GM19324 (cell line): ENCODE measurements at regions not wholly inside any gene's neighbourhood (a gene's known extent, or its start where the extent isn't known, plus 50 kb on each side); places are given as distances from the start of the nearest gene placed in this dataset.

Experiments used
- ATAC-seq: cut with Tn5 transposase; IDR thresholded peaks from one replicate; pipeline ENCODE4 v1.9.1; 2021; ENCODE audit warnings: mild to moderate bottlenecking, moderate library complexity; ENCODE audit not compliant: unreplicated experiment, low FRiP score

DNA sequence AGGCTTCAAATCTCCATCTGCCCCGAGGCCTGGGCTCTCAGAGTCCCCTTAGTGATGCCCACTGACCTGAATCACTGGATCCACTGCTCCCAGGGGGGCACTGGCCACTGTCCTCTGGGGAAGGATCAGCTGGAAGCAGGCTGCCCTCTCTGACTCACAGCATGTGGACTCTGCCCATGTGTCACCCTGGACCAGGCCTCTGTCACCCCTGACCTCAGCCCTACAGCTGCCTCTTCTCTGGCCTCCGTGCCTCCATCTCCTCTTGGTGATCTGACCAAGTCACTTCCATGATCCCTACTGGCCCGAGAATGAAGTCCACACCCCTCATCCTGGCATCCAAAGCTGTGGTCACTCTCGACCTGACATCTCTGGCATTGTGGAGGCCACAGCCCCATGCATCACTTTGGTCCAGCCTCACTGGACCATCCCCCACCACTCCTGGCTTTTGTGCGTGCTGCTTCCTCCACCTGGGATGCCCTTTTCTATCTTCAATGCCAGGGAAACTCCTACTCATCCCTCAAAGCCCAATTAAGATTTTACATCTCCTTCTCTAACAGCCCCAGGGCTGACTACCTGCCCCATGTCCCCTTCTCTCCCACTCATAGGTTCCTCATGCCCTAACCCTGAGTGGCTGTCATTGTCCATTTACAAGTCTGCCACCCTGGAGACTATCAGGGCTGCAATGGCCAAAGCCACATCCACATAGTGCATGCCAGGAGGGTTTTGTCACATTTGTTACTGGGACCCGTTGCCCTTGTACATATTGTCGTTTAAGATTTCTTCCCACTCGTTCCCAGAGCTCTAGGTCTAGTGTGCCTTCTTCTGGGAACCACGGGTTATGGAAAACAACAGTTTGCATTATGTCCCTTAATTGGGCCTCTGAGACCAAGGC is 685.0 kb downstream of the MATN1 start:
- ATAC-seq, result no peak

DNA sequence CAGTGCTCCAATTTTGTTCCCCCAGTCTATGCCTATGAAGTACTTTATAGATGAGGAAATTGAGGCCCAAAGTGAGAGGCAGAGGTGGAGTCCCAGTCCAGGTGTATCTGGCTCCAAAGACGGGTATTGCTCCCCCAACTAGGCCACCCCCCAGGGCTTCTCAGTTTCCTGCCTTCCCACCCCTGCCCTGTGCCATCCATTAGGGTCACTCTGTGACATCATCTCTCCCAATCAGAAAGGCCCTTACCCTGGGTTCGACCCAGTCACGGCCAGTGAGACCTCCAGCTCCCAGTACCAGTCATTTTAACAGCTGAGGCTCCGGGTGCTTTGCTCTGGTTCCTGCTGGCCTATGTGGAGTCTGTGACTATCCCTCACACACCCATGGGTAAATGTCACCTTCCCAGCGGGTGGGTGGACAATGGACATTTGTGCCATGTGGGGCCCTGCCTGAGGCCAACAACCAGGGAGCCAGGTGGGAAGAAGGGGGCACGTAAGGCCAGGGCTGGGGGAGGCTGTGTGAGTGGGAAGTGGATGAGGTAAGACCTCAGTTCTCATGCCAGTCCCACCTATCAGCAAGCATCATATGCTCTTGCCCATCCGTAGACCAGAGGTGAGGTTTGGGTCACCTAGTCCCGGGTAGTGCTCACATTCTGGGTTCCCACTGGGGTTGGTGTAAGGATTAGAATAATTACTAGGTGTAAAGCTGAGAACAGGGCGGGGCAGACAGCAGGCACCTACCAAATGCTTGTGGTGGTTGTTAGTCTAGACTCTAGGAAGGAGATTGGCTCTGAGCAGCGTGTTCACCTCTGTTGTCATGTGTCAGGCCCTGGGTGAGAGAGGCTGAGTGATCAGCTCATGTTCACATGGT is 685.9 kb downstream of the MATN1 start:
- ATAC-seq, result no peak

DNA sequence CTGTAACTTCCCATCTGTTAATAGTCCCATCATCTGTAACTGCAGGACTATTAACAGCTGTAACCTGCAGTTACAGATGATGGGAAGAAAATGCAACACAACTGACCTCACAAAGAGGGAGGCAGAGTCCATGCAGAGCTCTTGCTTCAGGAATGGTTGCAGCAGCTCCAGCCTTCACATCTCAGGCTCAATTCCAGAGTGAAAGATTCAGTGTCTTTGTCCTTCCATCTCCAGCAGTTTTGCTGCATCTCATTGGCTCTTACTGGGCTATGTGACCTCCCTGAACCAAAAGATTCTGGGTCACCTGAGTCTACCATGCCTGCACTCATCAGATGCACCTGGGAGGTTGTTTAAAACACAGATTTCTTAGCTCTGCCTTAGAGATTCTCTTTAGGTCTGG is 686.7 kb downstream of the MATN1 start:
- ATAC-seq, result no peak

- no peak for ATAC-seq
Measured at GRCh38 chr1:30036229-30036547, 687.2 kb downstream of the MATN1 start.

DNA sequence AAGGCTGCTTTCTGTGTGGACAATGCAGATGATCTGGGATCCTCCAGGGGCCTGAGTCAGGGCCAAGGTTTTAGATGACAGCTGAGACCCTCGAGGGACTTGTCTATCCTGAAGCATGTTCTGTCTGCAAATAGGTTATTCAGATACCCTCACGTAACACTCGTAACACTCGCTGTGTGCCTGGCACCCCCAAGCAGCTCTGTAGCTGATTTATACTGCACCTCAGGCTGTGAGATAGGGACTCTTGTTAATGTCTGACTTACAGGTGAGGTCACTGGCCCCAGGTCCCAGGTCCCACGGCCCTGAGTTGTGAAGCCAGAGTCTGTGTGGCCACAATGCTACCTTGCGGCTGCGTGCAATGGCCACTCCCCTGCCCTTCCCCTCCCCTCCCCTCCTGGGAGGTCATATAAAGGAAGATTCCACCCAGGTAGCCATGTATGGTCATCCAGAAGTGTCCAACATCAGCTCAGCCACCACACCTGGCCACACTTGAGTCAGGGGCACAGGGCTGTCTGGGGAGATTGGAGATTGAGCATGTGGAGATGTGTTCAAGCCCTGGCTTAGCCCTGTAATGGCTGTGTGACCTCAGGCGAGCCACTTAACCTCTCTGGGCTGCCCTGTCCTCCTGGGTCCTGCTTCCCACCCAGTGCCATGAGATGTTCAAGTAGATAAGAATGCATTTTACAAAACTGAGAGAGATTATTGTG is 687.7 kb downstream of the MATN1 start:
- ATAC-seq, result no peak

- no peak for ATAC-seq
Measured at GRCh38 chr1:30034627-30035521, 688.5 kb downstream of the MATN1 start.

DNA sequence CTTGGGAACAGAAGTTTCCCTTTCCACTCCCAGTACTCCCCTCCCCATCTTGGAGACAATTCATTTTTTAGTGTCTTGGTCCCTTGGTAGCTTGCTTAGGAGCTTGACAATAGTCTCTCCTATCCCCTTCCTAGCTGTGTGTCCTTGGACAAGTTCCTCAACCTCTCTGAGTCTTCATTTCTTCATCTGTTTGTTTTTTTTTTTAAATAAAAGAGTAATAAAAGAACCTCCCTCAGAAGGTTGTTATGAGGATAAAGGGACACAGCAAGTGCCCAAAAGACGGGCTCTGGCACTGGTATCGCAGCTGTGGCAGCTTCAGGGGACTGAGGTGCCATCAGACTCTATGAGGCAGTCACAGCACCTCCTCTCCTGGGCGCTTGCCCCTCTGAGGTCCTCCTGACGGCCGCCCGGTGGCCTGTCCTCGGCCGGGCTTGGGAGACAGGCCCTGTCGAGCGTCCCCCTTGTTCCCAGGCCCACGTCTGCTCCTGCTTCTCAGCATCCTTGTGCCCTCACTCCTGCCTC is 689.2 kb downstream of the MATN1 start:
- no peak for ATAC-seq

GRCh38 chr1:30033256-30034104 is 689.9 kb downstream of the MATN1 start:
- no peak for ATAC-seq

DNA sequence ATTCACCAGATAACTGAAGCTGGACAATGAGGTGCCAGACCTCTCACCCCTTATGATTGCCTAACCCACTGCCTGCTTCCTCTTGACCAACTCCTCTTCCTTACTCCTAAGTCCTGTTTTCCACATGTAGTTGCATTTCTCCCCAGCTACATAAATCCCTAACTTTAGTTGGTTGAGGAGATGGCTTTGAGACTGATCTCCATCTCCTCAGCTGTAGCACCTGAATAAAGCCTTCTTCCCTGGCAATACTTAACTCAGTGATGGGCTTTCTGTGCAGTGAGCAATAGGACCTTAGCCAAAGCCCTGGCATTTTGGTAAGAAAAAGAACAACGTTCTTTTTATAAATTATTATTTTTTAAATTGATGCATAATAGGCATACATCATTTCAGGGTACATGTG is 691.1 kb downstream of the MATN1 start:
- no peak for ATAC-seq

GRCh38 chr1:30029677-30030076 is 693.7 kb downstream of the MATN1 start:
- no peak for ATAC-seq

- ATAC-seq, result no peak
Measured at GRCh38 chr1:30028939-30029338, 694.4 kb downstream of the MATN1 start.

- ATAC-seq, result no peak
Measured at GRCh38 chr1:30028283-30028682, 695.1 kb downstream of the MATN1 start.

GRCh38 chr1:30027247-30027646 is 696.1 kb downstream of the MATN1 start:
- no peak for ATAC-seq

DNA sequence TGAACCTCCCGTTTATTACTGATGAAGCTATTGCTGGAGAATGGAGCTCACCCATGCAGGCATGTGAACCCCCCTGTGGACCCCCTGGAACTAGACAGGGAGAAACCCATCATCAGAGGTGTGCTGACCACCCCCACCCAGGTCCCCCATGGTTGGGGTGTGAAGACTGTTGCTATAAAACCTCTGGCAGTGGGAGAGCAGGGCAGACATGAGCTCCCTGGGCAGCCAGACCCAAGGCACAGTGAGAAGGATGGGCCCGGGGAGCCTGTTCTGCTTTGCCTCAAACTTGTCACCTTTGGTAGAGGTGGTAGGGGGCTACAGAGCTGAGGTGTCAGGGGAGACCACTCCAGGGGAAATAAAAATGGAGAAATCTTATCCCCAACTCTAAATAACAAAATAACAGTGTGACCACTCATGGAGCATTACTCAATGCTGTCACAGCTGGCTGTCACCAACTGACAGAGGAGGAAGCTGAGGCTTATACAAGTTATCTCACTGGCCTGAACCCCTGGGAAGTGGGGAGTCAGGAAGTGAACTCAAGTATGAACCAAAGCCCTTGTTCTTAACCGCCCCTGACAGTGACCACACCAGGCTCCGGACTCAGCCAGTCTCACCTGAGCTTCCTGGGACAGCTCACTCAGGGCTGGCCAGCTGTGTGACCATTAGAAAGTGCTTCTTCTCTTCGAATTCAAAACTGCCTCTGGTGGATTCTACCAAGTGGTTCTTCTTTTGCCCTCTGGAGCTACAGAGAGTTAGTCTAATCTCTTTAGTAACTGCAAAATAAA is 698.8 kb downstream of the MATN1 start:
- ATAC-seq, result no peak

GRCh38 chr1:30023339-30024022 is 699.9 kb downstream of the MATN1 start:
- no peak for ATAC-seq

DNA sequence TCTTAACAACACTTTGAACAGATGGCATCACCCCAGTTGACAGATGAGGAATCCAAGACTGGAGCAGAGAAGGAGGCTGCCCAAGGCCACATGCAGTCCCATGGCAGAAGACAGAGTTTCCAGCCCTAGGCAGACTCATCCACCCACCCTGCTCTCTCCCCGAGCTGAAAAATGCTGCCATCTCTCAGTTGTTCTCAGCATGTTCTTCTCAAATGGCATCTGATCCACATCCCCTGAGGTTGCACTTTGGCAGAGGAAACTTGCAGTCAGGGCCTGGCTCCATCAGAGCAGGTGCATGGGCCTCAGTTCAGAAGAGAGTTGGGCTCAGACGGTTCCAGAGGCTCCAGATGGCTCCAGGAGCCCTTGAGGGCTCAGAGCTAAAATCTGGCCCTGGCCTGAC is 709.4 kb downstream of the MATN1 start:
- ATAC-seq, result no peak
